ENCODE measurements at regions not wholly inside any gene's neighbourhood (a gene's known extent, or its start where the extent isn't known, plus 50 kb on each side); places are given as distances from the start of the nearest gene placed in this dataset.
A peak's percentile ranks its signal among the peaks of the same experiment; 100 is the strongest.
"Not testable (repeated sequence)": the region's sequence is repeated elsewhere in the genome, so short reads cannot be mapped to it uniquely, and the experiment has no call there.

GRCh38 chrY:10627116-10627515 lies 1099.4 kb downstream of the TSPY10 start:
- Histone ChIP-seq H3K4me3 (no peak overlapping the region), H3K36me3 (no peaks in the 10 kb centered on the region), H3K27me3 (no peaks in the 10 kb centered on the region), H3K9me3 (no peaks in the 10 kb centered on the region), H3K4me1 (no peaks in the 10 kb centered on the region), H3K27ac (no peak overlapping the region)
- DNase-seq (no peak), ATAC-seq (ENCODE audit: low FRiP score in 2 of 2) (no peak)
- 67% methylated on average over 3 of the region's 3 CpGs; no CpG with 5 or more reads in 1 of the 2 donors for WGBS, 2 donors
- TF ChIP-seq CTCF (IDR thresholded peaks at IDR 0.05) (no peak), POLR2AphosphoS5 (IDR thresholded peaks at IDR 0.05) (no peak), POLR2A (IDR thresholded peaks at IDR 0.05) (no peak), EP300 (IDR thresholded peaks at IDR 0.05) (no peak)

- H3K27ac ChIP-seq, H3K9me3 ChIP-seq, H3K4me3 ChIP-seq, H3K27me3 ChIP-seq, DNase-seq, H3K36me3 ChIP-seq, H3K4me1 ChIP-seq: not testable (repeated sequence)
- 40% methylated on average over 2 of the region's 4 CpGs; no CpG with 5 or more reads in 1 of the 2 donors for WGBS, 2 donors
- ATAC-seq (ENCODE audit: low FRiP score in 2 of 2) = peak in 1 of 2 donors; percentile 62
Measured at GRCh38 chrY:10648813-10649212, 1121.1 kb downstream of the TSPY10 start.

GRCh38 chrY:10657120-10657519 lies 1129.4 kb downstream of the TSPY10 start:
- not testable (repeated sequence) for H3K27ac ChIP-seq, H3K4me3 ChIP-seq, H3K27me3 ChIP-seq, H3K9me3 ChIP-seq, H3K36me3 ChIP-seq, H3K4me1 ChIP-seq, DNase-seq
- ATAC-seq (ENCODE audit: low FRiP score in 2 of 2) = peak in 1 of 2 donors; percentile 38
- WGBS, 2 donors = 77% methylated on average over 3 of the region's 3 CpGs; no CpG with 5 or more reads in 1 of the 2 donors

- Histone ChIP-seq H3K4me3 (no peak overlapping the region), H3K27ac (no peak overlapping the region), H3K36me3 (no peaks in the 10 kb centered on the region), H3K4me1 (no peaks in the 10 kb centered on the region), H3K9me3 (peaks cover 0 to 15% (median 6%) of the 10 kb centered on the region in 4 donors), H3K27me3 (no peaks in the 10 kb centered on the region)
- WGBS, 2 donors = 62% methylated on average over 9 of the region's 9 CpGs; no CpG with 5 or more reads in 1 of the 2 donors
- TF ChIP-seq POLR2AphosphoS5 (IDR thresholded peaks at IDR 0.05) (no peak), CTCF (IDR thresholded peaks at IDR 0.05) (no peak), POLR2A (IDR thresholded peaks at IDR 0.05) (no peak), EP300 (IDR thresholded peaks at IDR 0.05) (no peak)
- ATAC-seq (ENCODE audit: low FRiP score in 2 of 2) (peak; percentile 81 to 98), DNase-seq (no peak)
Measured at GRCh38 chrY:10666785-10667184, 1139.1 kb downstream of the TSPY10 start.

- no peaks in the 10 kb centered on the region for H3K9me3 ChIP-seq
- ATAC-seq (ENCODE audit: low FRiP score in 2 of 2) (peak; percentile 45 to 69), DNase-seq (no peak)
- no peak for TF ChIP-seq EP300 (IDR thresholded peaks at IDR 0.05)
- no peak for TF ChIP-seq POLR2AphosphoS5 (IDR thresholded peaks at IDR 0.05)
- TF ChIP-seq POLR2A (IDR thresholded peaks at IDR 0.05) = no peak
- no peak for TF ChIP-seq CTCF (IDR thresholded peaks at IDR 0.05)
- H3K27ac ChIP-seq = no peak overlapping the region
- no peak overlapping the region for H3K4me3 ChIP-seq
- no peaks in the 10 kb centered on the region for H3K36me3 ChIP-seq
- H3K4me1 ChIP-seq = no peaks in the 10 kb centered on the region
- H3K27me3 ChIP-seq = no peaks in the 10 kb centered on the region
- 51% methylated on average over 6 of the region's 6 CpGs; no CpG with 5 or more reads in 1 of the 2 donors for WGBS, 2 donors
Measured at GRCh38 chrY:10686414-10686813, 1158.7 kb downstream of the TSPY10 start.
